SW480 (cell line): ENCODE measurements at regions not wholly inside any gene's neighbourhood (a gene's known extent, or its start where the extent isn't known, plus 50 kb on each side); places are given as distances from the start of the nearest gene placed in this dataset.
"Not testable (repeated sequence)": the region's sequence is repeated elsewhere in the genome, so short reads cannot be mapped to it uniquely, and the experiment has no call there.

Experiments
- DNase-seq: peaks from one replicate; pipeline ENCODE4 v3.0.0-alpha.2; 2016; ENCODE audit warnings: low spot score

DNA sequence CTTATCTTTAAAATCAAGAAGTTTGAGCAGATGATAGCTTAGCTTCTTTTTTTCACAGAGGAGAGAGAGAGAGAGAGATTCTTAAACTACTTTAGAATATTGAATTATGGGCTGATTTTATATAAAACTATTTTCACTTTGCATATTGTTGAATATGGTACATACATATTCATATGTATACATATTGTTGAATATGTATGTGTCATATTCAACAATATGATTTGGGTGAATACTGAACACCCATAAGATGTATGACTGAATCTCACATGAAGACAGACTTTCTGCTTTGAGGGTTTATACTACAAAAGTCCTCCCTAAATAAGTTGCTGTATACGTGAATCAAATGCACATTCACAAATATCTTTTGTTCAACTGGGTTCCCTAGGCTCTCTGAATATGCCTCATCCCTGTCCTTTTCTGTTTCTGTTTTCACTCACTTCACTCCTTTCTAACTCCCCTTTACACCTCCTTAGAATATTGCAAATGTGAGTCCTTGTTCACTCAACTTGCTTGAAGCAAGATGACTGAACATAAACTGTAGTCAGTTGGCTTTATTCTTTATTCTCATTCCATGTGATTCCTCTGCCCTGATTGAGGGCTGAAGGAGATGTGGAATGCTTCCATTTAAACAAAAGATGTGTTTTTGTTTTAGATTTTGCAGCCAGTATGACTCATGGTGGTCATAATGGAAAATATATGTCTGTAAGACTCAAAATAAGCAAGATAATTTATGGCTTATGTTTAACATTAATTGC, 225.4 kb upstream of the DAB2 start:
- DNase-seq: no peak

DNA sequence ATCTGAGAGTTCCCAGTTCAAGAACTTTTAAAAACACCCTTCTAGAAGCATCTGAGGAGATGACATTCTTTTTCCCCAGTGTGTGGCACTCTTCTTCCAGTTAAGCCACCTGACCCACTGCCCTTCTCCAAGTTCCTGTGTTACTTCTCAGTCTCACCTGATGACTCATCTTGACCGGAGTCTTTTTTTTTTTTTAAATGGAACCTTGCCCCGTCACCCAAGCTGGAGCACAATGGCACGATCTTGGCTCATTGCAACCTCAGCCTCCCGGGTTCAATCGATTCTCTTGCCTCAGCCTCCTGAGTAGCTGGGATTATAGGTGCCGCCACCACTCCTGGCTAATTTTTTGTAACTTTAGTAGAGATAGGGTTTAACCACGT, 224.1 kb upstream of the DAB2 start:
- peak; percentile 54 for DNase-seq

DNA sequence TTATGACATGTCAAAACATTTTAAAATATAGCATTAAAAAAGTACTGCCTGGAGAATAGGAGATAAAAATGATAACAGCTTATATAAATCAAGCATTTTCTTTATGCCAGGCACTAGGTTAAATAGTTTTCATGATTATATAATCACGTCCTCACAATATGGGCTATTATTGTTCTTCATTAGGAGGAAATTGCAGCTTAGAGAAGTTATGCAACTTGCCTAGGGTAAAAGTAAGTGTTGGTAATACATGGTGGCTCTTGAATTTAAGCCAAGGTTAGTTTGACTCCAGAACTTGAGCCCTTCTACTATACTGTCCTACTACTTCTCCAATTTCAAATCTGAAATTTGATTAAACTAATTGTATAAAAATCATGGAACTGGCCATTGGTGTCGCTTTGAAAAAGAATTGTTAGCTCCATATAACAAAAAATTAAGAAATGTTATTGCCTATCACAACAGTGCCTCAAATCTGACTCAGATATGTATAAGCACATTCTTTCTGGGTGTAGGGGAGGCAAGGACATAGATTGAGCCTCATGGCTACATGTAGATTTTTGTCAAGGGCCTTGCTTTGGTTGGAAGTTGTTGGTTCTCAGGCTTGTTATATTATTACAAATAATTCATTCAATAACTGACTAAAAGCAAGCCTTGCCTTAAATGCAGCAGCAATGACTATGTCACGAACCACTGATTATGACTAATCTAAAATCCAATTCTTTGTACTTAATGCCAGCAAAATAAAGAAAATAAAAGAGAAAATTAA, 223.5 kb upstream of the DAB2 start:
- DNase-seq: no peak

DNA sequence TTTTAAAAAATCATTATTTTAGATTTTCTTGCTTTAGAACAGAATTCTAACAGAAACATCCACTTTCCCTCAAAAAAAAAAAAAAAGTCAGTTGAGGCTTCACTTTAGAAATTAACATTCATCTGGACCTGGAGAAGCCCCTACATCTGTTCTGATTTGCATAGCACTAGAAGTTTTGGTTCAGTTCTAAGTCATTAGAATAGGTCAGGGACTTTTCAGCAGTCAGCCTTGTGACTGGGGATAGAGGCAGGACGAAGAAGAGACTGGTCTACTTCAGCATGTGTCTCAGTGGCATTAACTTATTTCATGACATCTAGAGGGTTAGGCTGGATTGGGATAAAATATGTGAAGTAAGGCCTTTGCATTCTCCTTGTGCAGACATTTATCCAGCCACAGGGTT, 215.8 kb upstream of the DAB2 start:
- DNase-seq: no peak

DNA sequence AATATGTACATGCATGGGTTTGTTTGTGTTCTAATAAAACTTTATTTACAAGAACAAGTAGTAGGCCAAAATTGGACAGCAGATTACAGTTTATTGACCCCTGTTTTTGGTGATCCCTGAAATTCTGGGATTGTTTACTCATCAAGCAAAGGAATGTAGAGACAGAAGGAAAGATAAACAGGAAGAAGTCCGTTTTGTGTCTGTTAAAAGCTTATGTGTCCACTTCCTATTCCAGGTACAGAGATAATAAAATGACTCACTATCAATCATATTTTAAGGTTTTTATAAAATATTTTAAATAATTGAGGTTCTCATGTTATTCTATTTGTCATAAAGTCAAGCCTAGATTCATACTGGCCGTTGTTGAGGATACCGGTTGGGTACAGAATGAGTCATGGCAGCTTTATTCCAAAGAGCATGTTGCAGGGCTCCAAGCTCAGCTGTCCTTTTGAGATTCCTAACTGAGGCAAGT, 214.9 kb upstream of the DAB2 start:
- DNase-seq: no peak

DNA sequence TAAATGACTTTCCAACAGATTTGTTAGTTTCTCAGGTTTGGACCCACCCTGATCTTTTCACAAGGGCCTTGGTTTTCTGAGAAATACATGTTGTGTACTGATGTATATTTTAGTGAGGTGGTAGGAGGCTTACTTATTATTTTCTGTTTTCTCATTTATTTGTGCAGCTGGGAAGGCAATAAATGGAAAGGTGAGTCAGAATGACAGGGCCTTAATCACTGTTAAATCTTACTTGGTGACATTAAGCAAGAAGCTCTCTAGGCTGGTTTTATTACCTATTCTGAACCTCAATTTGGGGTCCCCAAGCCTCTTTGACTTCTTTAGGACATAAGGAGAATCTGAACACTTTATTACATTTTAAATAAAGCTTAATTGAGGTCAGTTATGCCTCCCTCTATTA, 214.0 kb upstream of the DAB2 start:
- DNase-seq: no peak

DNA sequence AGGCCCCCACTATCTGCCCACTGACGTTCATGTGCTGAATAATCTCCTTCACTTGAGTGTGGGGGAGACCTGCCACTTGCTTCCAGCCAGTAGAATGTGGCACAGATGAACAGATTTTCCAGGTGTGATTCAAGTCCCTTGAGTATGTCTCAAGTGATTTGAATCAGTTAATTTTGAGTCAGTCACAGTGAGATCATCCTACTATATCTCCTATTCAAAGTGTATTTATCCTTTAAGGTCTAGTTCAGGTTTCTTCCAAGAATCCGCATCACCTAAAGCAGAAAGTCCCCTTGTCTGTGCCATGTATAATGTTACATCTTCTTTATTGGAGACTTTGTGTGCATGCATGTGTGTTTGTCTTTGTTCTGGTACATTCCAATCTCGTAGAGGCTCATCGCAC, 208.3 kb upstream of the DAB2 start:
- DNase-seq: no peak

DNA sequence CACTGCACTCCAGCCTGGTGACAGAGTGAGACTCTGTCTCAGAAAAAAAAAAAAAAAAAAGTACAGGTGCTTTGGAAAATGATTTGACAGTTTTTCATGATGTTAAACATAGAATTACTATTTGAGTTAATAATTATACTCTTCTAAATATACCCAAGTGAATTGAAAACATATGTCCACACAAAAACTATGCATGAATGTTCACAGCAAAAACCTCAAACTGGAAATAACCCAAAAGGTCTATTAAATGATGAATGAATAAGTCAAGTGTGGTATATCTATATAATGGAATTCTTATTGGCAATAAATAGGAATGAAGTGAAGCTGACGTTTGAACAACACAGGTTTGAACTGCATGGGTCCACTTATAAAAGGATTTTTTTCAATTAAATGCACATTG, 207.2 kb upstream of the DAB2 start:
- DNase-seq: no peak

DNA sequence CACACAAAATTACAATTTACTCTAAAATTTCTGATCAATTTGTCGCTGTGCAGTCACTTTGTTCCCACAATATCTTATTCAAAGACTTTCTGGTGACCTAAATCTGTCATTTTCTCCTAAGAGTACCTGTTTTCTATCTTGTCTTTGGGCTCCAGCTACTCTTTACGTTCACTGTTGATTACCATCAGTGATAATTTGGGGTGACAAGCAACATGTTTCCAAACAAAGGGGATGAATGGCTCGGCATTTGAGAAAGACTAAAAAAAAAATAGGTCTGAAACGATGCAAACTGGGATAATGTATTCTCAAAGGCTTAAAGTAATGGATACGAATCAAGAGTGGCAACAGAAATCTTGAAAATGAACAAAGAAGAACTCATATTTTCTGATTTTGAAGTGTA, 205.2 kb upstream of the DAB2 start:
- no peak for DNase-seq

DNA sequence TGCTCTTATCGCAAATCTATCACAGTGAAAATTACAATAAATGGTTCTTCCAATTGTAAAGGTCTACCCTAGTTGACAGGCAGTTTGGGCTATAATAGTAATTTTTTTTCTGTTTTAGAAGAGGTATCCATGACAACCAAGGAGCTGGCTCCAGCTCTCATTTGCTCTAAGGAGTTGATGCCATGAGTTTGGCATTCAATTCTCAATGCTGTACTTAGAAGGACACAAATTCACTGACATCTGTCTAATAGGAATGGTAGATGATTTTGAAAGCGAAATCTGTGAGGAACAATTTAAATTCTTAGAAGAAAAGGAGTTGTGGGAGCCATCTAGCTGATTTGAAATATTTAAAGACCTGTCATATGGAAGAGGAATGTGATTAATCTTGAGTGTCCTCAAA, 203.6 kb upstream of the DAB2 start:
- DNase-seq: no peak

DNA sequence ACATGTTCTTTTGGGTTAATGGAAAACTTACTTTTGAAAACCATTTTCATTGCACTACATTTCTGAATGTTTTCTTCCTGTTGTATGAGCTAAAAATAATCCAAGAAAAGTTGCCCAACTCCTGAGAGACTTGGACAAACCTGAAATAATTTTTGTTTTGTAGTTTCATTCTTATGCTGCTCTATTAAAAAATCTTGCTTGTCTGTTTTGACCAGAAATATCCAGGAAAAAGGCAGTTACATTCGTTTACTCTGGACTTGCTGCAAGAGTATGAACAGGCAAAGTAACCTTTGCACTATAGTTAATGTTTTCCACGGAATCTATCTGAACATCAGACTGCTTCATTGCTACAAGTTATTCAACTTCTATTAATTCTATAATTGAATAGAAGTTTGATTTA, 200.1 kb upstream of the DAB2 start:
- no peak for DNase-seq

DNA sequence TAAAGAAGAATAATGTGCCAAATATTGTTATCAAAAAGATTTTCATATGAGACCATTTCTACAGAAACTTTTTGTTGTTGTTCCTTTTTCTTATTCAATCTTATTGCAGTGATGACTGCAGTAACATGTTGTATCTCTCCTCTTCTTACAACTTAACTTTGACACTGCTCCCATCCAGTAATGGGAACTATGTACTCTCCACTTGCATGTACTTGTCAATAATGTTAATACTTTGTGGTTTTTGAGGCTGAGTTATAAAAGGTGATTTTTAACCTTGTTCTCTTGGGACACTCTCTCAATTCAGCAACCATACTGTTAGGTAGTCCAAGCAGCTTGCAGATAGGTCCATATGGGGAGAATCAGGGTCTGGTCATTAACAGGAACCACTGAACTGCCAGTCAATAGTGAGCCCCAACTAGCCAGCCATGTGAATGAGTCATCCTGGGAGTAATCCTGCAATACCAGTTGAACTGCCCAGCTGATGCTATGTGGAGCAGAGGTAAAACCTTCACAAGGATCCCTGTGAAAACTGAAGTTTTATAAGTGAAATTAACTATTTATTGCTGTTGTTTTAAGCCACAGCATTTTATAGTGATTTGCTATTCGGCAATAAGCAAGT, 199.6 kb upstream of the DAB2 start:
- DNase-seq: peak; percentile 8

DNA sequence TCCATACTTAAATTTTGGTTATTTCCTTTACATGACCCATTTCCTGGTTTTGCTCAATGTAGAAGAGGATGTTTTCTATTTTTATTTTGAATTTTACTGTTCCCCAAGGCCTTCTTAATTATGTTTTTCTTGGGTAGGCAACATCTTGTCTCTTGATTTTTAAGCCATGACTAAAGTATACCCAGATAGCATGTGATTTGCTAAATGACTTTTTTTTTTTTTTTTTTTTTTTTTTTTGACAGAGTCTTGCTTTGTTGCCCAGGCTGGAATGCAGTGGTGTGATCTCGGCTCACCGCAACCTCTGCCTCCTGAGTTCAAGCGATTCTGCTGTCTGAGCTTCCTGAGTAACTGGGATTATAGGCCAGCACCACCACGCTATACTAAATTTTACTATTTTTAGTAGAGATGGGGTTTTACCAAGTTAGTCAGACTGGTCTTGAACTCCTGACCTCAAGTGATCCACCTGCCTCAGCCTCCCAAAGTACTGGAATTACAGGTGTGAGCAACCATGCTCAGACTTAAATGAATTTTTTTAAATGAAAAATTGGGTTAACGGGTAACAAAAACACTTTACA, 198.6 kb upstream of the DAB2 start:
- DNase-seq: no peak

DNA sequence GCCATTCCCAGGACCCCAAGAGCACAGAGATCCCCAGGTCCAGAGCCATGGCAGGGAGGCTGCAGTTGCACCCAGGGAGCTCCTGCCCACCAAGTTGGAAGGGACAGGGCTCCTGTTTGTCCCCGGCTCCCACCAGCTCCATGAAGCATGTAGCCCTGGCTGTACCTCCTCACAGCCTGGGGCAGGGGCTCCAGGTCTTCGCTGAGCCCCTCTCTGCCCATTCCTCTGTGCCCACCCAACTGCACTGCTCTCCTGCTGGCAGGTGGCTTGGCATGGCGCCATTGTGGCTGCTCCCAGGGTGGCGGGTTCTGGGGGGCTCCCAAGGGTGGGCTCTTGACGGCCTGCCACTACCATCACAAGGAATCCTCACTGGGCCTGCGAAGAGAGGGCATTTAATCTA, 197.5 kb upstream of the DAB2 start:
- DNase-seq: no peak

DNA sequence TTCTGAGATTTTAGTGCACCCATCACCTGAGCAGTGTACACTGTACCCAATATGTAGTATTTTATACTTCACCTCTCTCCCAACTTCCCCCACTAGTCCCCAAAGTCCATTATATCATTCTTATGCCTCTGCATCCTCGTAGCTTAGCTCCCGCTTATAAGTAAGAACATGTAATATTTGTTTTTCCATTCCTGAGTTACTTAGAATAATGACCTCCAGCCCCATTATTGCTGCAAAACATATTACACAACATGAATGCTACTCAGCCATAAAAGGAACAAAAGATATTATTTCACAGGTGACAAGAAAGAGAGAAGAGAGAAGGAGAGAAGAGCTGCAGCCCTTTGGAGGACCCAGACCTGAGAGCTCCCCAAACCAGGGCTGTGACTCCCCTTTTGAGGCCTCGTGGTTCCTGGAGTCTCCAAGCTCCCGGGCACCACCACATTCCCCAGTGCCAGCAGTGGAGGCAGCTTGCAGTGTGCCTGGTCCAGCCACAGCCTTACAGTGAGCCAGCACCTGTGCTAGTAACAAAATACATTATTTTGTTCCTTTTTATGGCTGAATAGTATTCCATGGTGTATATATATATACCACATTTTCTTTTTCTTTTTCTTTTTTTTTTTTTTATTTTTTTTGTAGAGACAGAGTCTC, 194.5 kb upstream of the DAB2 start:
- DNase-seq: no peak

DNA sequence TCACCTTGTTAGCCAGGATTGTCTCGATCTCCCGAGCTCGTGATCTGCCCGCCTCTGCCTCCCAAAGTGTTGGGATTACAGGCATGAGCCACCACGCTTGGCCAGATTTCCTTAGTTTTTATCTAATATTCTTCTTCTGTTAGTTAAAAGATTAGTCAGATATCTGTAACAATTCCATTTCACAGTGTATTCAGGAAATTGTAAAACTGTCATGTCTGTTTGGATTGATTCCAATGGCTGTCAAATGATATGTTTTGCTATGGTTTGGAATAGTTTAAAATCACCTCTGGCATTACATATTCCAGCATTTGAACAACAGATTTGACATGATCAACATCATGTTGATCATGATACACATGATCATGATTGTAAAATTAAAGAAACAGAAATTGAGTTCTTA, 193.6 kb upstream of the DAB2 start:
- DNase-seq: no peak

DNA sequence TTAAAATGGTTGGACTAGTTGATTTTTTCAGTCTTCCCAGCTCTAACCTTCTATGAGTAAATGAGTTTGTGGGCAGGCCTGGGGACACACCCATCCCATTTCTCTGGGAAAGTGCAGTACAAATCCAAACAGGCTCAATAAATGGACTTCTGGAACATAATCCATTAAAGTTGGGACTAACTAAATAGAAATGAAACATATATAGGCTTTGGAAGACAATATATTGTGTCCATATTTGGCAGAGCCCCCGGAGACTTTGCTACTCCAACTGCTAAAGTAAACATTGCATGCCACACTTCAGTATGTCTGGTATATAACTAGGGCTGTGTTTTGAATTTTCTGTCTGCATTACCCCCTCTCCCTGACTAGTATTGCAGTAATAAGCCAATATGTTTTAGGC, 191.4 kb upstream of the DAB2 start:
- no peak for DNase-seq

DNA sequence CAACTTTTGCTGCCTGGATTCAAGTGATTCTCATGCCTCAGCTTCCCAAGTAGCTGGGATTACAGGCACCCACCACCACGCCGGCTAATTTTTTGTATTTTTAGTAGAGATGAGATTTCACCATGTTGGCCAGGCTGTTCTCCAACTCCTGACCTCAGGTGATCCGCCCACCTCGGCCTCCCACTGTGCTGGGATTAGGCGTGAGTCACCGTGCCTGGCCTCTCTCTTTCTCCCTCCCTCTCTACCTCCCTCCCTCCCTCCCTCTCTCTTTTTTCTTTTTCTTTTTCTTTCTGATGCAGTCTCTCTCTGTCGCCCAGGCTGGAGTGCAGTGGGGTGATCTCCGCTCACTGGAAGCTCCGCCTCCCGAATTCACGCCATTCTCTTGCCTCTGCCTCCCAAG, 186.3 kb upstream of the DAB2 start:
- not testable (repeated sequence) for DNase-seq

DNA sequence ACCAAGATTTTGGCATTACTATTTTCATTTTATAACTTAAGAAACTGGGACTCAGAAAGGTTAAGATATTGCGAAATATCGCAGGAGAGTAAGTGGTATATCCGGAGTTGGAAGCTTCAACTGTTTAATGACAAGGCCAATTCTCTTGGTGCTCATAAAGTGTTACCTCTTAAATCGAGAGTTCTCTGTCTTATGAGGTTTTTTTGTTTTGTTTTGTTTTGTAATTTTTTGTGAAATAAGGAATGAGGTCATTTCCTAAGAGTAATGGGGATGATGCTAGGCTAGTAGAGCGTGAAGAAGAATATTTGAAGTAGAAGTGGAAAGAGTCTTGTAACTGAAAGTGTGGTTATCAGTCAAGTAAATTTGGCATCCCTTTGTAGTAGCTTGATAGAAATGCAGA, 183.2 kb upstream of the DAB2 start:
- no peak for DNase-seq

DNA sequence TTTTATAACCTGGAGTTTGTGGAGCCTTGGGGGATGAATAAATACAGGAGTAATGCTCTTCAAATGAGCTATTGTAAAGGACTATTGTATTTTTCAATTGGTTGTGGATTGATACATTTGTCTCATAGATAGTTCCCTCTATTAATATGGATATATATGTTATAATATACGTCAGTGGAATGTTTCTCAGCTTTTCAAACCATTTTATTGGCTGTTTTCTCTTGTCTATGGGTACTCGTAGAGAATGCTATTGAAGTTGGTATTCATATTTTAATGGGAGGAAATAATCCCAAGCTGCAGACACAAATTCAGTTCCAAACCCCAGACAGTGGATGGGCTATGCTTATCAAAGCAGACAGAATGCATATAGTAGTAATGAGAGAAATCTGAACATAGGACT, 181.8 kb upstream of the DAB2 start:
- DNase-seq: no peak

DNA sequence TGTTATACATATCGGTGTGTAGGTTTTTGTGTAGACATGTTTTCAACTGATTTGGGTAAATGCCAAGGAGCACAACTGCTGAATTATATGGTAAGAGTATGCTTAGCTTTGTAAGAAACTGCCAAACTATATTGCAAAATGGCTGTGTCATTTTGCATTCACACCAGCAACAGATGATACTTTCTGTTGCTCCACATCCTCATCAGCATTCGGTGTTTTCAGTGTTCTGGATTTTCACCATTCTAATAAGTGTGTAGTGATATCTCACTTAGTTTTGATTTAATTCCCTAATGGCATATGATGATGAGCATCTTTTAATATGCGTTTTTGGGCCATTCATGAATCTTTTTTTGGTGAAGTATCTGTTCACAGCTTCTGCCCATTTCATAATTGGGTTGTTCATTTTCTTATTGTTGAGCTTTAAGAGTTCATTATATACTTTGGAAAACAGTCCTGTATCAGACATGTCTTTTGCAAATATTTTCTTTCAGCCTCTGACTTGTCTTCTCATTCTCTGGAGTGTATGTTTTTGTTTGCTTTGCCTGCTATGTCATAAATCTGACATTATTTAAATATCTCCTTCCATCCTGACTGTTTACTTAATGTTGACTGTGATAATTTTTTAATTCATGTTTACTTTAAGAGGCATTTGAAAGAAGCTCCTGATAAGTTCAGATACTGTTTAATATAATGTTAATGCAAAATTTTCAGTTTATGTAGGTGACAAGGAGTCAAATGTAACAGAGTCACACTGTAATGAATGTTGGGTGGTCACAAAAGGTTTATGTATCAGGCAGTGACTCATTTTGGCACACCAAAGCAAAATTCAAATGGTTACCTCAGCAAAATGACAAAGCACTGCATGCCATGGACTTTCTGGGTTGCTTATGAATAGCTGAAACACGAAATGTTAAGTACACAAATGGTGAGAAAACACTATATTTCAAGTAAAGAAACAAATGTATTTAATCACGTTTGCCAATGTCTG, 181.1 kb upstream of the DAB2 start:
- DNase-seq: no peak
